ENCODE measurements at regions not wholly inside any gene's neighbourhood (a gene's known extent, or its start where the extent isn't known, plus 50 kb on each side); places are given as distances from the start of the nearest gene placed in this dataset.

DNA sequence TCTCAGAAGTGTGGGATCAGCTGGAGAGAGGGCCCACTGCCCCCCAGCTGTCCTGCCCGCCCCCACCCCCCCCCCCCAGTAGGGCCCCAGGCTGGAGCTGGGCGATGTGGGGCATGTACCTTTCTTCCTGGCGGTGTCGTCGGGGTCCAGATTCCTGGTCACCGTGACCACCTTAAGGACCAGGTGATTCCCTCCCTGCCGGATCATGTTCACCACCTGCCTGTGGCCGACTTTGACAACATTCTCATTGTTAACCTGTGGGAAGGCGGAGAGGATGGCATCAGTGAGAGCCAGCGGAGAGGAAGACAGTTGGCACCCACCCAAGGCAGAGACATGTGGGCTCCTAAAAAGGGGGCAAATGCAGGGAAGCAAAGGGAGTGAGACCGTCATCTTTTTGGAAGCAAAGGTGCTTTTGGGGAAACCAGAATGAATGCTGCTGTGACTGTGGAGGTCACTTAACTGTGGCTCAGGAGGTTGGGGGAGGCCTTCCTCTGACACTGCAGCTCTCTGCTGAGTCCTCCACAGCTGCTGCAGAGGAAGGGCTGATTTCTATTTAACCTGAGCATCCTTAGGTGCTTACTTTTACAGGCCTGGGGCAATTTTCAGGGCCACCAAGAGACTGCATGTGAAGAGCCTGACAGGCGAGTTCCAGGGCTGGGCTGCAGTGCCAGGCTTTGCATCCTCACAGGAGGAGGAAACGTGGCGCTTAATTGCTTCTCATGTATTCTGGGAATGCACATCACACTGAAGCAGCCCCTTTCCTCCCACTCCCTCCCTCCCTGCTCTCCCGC, 104.5 kb downstream of the CTTN start:
- H3K4me1 ChIP-seq: no peaks in the 10 kb centered on the region
- H3K9me3 ChIP-seq: no peaks in the 10 kb centered on the region
- H3K4me3 ChIP-seq: no peak overlapping the region
- no peak for TF ChIP-seq POLR2A (IDR thresholded peaks at IDR 0.05)
- TF ChIP-seq, protein P1, sequence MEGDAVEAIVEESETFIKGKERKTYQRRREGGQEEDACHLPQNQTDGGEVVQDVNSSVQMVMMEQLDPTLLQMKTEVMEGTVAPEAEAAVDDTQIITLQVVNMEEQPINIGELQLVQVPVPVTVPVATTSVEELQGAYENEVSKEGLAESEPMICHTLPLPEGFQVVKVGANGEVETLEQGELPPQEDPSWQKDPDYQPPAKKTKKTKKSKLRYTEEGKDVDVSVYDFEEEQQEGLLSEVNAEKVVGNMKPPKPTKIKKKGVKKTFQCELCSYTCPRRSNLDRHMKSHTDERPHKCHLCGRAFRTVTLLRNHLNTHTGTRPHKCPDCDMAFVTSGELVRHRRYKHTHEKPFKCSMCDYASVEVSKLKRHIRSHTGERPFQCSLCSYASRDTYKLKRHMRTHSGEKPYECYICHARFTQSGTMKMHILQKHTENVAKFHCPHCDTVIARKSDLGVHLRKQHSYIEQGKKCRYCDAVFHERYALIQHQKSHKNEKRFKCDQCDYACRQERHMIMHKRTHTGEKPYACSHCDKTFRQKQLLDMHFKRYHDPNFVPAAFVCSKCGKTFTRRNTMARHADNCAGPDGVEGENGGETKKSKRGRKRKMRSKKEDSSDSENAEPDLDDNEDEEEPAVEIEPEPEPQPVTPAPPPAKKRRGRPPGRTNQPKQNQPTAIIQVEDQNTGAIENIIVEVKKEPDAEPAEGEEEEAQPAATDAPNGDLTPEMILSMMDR (IDR thresholded peaks at IDR 0.05): no peak
- peak in 1 of 3 donors; percentile 39 for DNase-seq
- no peaks in the 10 kb centered on the region for H3K36me3 ChIP-seq
- H3K27me3 ChIP-seq: no peaks in the 10 kb centered on the region
- no peak overlapping the region for H3K27ac ChIP-seq

DNA sequence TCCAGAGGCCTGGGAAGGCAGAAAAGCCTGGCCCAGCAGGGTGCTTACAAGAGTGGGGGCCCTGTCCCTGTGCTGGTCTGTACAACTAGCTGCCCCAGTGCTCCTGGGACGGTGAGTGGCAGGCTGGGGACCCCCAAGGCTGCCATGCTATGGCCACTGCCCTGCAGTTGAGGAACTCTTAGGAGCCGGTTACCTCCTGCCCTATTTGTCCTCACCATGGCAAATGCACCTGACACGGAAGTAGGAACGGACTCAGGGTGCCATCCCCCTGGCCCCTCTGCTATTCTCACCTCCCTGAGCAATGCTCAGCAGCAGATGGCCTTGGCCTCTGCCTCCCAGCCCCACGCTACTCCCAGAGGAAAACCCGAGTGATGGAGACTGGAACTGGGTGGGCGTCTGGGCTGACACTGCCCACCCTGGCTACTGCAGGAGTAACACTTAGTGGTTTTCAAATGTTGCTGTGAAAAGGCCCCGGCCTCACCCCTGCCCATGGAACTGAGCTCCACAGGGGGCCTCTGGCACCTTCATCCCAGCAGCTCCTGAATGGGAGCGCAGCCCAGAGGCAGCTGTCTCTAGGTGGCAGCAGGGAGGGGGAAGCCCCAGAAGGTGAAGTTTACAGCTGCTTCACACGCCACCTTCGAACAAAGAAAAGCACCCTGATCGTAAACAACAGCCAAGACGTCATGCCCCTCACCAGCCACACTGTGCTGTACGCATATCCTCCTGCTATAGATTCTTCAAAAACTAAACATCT, 105.3 kb downstream of the CTTN start:
- H3K9me3 ChIP-seq: no peaks in the 10 kb centered on the region
- no peaks in the 10 kb centered on the region for H3K36me3 ChIP-seq
- no peak overlapping the region for H3K4me3 ChIP-seq
- no peaks in the 10 kb centered on the region for H3K27me3 ChIP-seq
- TF ChIP-seq, protein P1 (IDR thresholded peaks at IDR 0.05): peak in 1 of 6 experiments; percentile 6
- no peak for TF ChIP-seq POLR2A (IDR thresholded peaks at IDR 0.05)
- no peaks in the 10 kb centered on the region for H3K4me1 ChIP-seq
- peak in 1 of 3 donors; percentile 48 for DNase-seq
- H3K27ac ChIP-seq: no peak overlapping the region

DNA sequence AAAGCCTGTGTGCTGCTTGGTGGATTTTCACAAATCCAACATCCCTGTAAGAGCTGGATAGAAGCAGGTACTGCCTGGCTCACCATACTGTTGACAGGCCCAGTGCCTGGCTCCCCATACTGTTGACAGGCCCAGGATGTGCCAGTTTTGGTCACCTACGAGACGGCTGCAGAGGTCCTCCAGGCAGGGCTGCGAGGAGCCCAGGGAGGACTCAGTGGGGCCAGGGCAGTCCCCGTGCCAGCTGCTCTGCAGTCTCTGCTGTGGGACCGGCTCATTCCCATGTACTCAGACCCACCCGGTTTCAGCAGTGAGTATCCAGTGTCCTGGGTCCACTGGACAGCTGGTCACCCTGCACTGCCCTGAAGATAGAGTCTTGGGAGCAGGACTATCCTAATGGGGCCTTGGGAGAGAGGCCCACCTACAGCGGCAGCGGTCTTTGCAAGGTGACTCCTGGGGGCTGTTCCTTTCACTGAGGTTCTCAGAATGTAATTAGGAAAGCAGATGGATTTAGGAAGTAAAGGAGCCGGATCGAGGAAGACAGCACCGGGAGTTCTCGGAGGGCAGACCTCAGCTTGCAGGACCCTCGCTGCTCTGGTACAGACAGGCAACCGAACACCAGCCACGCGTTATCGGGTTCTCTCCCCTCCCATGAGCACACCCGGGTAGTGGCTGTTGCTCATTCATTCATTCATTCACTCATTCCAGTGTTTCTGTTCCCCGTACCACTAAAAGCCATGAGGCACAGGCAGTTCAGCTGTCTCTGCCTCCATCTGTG, 106.1 kb downstream of the CTTN start:
- no peaks in the 10 kb centered on the region for H3K27me3 ChIP-seq
- H3K4me1 ChIP-seq: no peaks in the 10 kb centered on the region
- no peak overlapping the region for H3K4me3 ChIP-seq
- H3K9me3 ChIP-seq: no peaks in the 10 kb centered on the region
- TF ChIP-seq, protein P1 (IDR thresholded peaks at IDR 0.05): no peak
- TF ChIP-seq POLR2A (IDR thresholded peaks at IDR 0.05): no peak
- no peak overlapping the region for H3K27ac ChIP-seq
- H3K36me3 ChIP-seq: no peaks in the 10 kb centered on the region
- DNase-seq: peak in 1 of 3 donors; percentile 32

DNA sequence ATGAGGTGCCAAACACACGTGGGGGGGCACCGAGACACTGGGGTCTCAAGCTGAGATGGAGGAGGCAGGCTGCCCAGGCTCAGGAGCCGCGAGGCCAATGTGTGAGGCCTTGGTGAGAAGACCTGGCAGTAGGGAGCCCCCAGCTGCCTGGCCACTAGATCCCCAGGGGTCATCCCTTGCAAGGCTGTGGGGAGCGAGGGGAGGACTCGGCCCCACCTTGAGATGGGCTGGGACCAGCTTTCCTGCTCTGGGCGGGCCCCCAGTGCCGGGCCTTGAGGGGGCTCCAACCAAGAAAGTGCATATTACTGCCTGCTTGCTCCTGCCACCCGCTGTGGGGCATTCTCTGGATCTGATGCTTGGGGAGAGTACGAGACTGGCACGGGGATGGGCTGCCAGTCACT, 107.0 kb downstream of the CTTN start:
- no peak for TF ChIP-seq POLR2A (IDR thresholded peaks at IDR 0.05)
- TF ChIP-seq, protein P1 (IDR thresholded peaks at IDR 0.05): no peak

DNA sequence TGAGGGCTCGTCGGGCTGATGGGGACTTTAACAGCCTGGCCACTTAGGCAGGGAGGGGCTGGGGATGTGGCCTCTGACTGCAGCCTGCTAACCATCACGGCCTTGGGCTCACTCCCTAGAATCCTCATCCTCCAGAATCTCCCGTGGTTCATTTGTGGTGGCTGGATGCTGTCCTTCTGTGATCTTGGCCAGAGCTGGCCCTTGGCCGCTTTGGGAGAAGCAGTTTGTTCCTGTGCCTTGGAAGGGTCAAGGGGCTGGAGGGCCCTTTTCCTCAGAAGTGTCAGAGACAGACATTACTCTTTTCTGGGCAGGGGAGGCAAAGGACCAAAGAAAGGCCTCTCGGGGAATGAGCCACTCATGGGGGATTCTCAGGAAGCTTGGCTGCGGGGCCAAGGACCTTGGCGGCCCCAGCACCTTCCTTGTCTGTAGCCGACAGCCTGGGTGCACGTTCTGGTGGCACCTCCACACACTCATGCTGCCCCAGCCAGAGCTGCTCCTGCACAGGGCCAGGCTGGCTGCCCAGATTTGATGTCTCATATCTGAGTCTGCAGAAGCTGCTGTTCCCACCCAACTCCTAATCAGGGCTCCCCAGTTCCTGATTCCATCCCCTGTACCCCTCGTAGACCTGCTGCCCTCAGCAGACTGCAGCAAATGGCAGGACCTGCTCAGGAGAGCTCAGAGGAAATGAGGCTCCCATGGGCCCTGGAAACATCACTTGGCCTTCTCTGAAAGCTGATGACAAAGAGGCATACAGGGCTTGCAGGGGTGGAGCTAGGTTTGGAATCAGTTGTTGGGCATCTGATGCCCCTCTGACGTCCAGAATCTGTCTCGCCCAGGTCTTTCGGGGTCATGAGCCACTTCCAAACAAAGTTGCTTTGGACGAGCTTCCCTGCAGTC, 107.7 kb downstream of the CTTN start:
- Histone ChIP-seq H3K9me3 (no peaks in the 10 kb centered on the region), H3K4me3 (no peak overlapping the region), H3K27me3 (no peaks in the 10 kb centered on the region), H3K36me3 (no peaks in the 10 kb centered on the region), H3K27ac (no peak overlapping the region), H3K4me1 (no peaks in the 10 kb centered on the region)
- TF ChIP-seq POLR2A (IDR thresholded peaks at IDR 0.05): no peak
- TF ChIP-seq, protein P1 (IDR thresholded peaks at IDR 0.05): no peak
- DNase-seq: peak in 1 of 3 donors; percentile 25

More for the DNA sequence above, 107.0 kb downstream of the CTTN start:
- H3K36me3 ChIP-seq: no peaks in the 10 kb centered on the region
- H3K27ac ChIP-seq: no peak overlapping the region
- no peak overlapping the region for H3K4me3 ChIP-seq
- H3K4me1 ChIP-seq: no peaks in the 10 kb centered on the region
- DNase-seq: peak in 1 of 3 donors; percentile 34
- H3K9me3 ChIP-seq: no peaks in the 10 kb centered on the region
- no peaks in the 10 kb centered on the region for H3K27me3 ChIP-seq
